PFSK-1 (cell line): ENCODE measurements at regions not wholly inside any gene's neighbourhood (a gene's known extent, or its start where the extent isn't known, plus 50 kb on each side); places are given as distances from the start of the nearest gene placed in this dataset.

ENCODE experiments used
- FOXP2 ChIP-seq: optimal IDR thresholded peaks from 2 replicates; pipeline ENCODE3; 2011; ENCODE audit warnings: borderline replicate concordance, control low read depth, inconsistent platforms; ENCODE audit not compliant: insufficient read depth; ENCODE audit errors: extremely low read length, extremely low read depth
- POLR2AphosphoS5 ChIP-seq: IDR thresholded peaks from 2 replicates; pipeline ENCODE4 v1.6.1; 2012; ENCODE audit warnings: low read depth, mild to moderate bottlenecking, control low read depth, low read length, moderate library complexity
- REST ChIP-seq, 2 experiments: IDR thresholded peaks; 2 replicates each; pipeline versions ENCODE4 v1.6.1 to v1.8.0; 2011 to 2012; ENCODE audit warnings: low read depth in 2 of 2, low read length in 2 of 2, control low read depth in 1 of 2, inconsistent platforms in 1 of 2, mild to moderate bottlenecking in 1 of 2, moderate library complexity in 1 of 2; ENCODE audit not compliant: insufficient read depth in 1 of 2
- SIN3A ChIP-seq: IDR thresholded peaks from 2 replicates; pipeline ENCODE4 v1.6.1; 2012; ENCODE audit warnings: mild to moderate bottlenecking, low read length, moderate library complexity, borderline replicate concordance; ENCODE audit not compliant: insufficient read depth
- TAF1 ChIP-seq: IDR thresholded peaks from 2 replicates; pipeline ENCODE4 v1.6.1; 2012; ENCODE audit warnings: low read length, control low read depth, borderline replicate concordance; ENCODE audit not compliant: insufficient read depth

GRCh38 chr1:101476541-101476940, 239.7 kb downstream of the S1PR1 start:
- TF ChIP-seq SIN3A (no peak), POLR2AphosphoS5 (no peak), TAF1 (no peak), FOXP2 (no peak), REST (IDR thresholded peaks at IDR 0.05; ENCODE audit: insufficient read depth in 1 of 2, low read depth in 2 of 2, low read length in 2 of 2) (no peak)

- no peak for TF ChIP-seq REST (IDR thresholded peaks at IDR 0.05; ENCODE audit: insufficient read depth in 1 of 2, low read depth in 2 of 2, low read length in 2 of 2)
- no peak for TF ChIP-seq SIN3A
- TF ChIP-seq POLR2AphosphoS5 = no peak
- TF ChIP-seq TAF1 = no peak
- no peak for TF ChIP-seq FOXP2
Observed at GRCh38 chr1:101479945-101480344, 243.1 kb downstream of the S1PR1 start.

- no peak for TF ChIP-seq FOXP2
- TF ChIP-seq POLR2AphosphoS5 = no peak
- TF ChIP-seq SIN3A = no peak
- TF ChIP-seq REST (IDR thresholded peaks at IDR 0.05; ENCODE audit: insufficient read depth in 1 of 2, low read depth in 2 of 2, low read length in 2 of 2) = no peak
- no peak for TF ChIP-seq TAF1
Observed at GRCh38 chr1:101482306-101482705, 245.5 kb downstream of the S1PR1 start.

GRCh38 chr1:101483982-101484688, 247.3 kb downstream of the S1PR1 start:
- TF ChIP-seq POLR2AphosphoS5 (no peak), FOXP2 (no peak), SIN3A (no peak), TAF1 (no peak), REST (IDR thresholded peaks at IDR 0.05; ENCODE audit: insufficient read depth in 1 of 2, low read depth in 2 of 2, low read length in 2 of 2) (no peak)
